Pulmonary artery endothelial cell (primary cell): ENCODE measurements at regions not wholly inside any gene's neighbourhood (a gene's known extent, or its start where the extent isn't known, plus 50 kb on each side); places are given as distances from the start of the nearest gene placed in this dataset.

Source experiments
- DNase-seq: peaks from one replicate; pipeline ENCODE4 v3.0.0-alpha.2; 2011; ENCODE audit warnings: low read depth, low spot score

GRCh38 chr20:6884114-6884513 is 116.6 kb downstream of the BMP2 start:
- DNase-seq, result no peak

- no peak for DNase-seq
Measured at GRCh38 chr20:6886065-6886729, 118.7 kb downstream of the BMP2 start.

- DNase-seq, result no peak
Measured at GRCh38 chr20:6887966-6888365, 120.5 kb downstream of the BMP2 start.

GRCh38 chr20:6888736-6889395 is 121.4 kb downstream of the BMP2 start:
- no peak for DNase-seq

GRCh38 chr20:6892724-6893123 is 125.2 kb downstream of the BMP2 start:
- no peak for DNase-seq

GRCh38 chr20:6898928-6899327 is 131.4 kb downstream of the BMP2 start:
- DNase-seq, result no peak

GRCh38 chr20:6906871-6907270 is 139.4 kb downstream of the BMP2 start:
- DNase-seq, result no peak

GRCh38 chr20:6908673-6909072 is 141.2 kb downstream of the BMP2 start:
- no peak for DNase-seq

GRCh38 chr20:6909608-6910007 is 142.1 kb downstream of the BMP2 start:
- no peak for DNase-seq

GRCh38 chr20:6914986-6915385 is 147.5 kb downstream of the BMP2 start:
- DNase-seq, result no peak

GRCh38 chr20:6916938-6917337 is 149.5 kb downstream of the BMP2 start:
- DNase-seq, result no peak

GRCh38 chr20:6919792-6920468 is 152.4 kb downstream of the BMP2 start:
- no peak for DNase-seq

GRCh38 chr20:6920991-6921613 is 153.6 kb downstream of the BMP2 start:
- no peak for DNase-seq

- DNase-seq, result no peak
Measured at GRCh38 chr20:6921717-6922386, 154.4 kb downstream of the BMP2 start.

- DNase-seq, result no peak
Measured at GRCh38 chr20:6924681-6925080, 157.2 kb downstream of the BMP2 start.

GRCh38 chr20:6925744-6926278 is 158.3 kb downstream of the BMP2 start:
- DNase-seq, result no peak

GRCh38 chr20:6940048-6940447 is 172.6 kb downstream of the BMP2 start:
- no peak for DNase-seq

- no peak for DNase-seq
Measured at GRCh38 chr20:6940876-6941275, 173.4 kb downstream of the BMP2 start.

GRCh38 chr20:6941571-6941970 is 174.1 kb downstream of the BMP2 start:
- DNase-seq, result no peak

- DNase-seq, result no peak
Measured at GRCh38 chr20:6942266-6942665, 174.8 kb downstream of the BMP2 start.

- DNase-seq, result no peak
Measured at GRCh38 chr20:6944292-6944691, 176.8 kb downstream of the BMP2 start.

- DNase-seq, result no peak
Measured at GRCh38 chr20:6953611-6954010, 186.1 kb downstream of the BMP2 start.
